ENCODE measurements at regions not wholly inside any gene's neighbourhood (a gene's known extent, or its start where the extent isn't known, plus 50 kb on each side); places are given as distances from the start of the nearest gene placed in this dataset.

GRCh38 chr5:170439223-170439943 lies 50.2 kb upstream of the KCNMB1 start:
- DNase-seq (ENCODE audit: extremely low read depth, low read depth) = no peak
- TF ChIP-seq CTCF (IDR thresholded peaks at IDR 0.05; ENCODE audit: low read depth, low read length) = no peak
